GM23338 (cell line): ENCODE measurements at regions not wholly inside any gene's neighbourhood (a gene's known extent, or its start where the extent isn't known, plus 50 kb on each side); places are given as distances from the start of the nearest gene placed in this dataset.

Experiments
- ATAC-seq: fragments of 200-7000 bp; cut with Tn5 transposase; 3 replicates; pipeline ENCODE4 v1.9.1; 2020
- DNase-seq: peaks from one replicate; pipeline ENCODE4 v3.0.0-alpha.2; 2015; ENCODE audit warnings: low spot score
- H2AFZ ChIP-seq: fragments of 200-600 bp; sonication (generic); 2 replicates; pipeline ENCODE4 v1.8.0; 2016; ENCODE audit warnings: antibody characterized with exemption, mild to moderate bottlenecking, moderate library complexity
- H3F3A ChIP-seq: fragments of 200-600 bp; sonication (generic); replicated peaks from 2 replicates; pipeline ENCODE4 v1.8.0; 2017; ENCODE audit warnings: antibody characterized with exemption, mixed run types, low read depth
- H3K27ac ChIP-seq: fragments of 200-600 bp; sonication (generic); 2 replicates; pipeline ENCODE4 v1.6.1; 2016; ENCODE audit warnings: low read depth
- H3K27me3 ChIP-seq: fragments of 200-600 bp; sonication (generic); 2 replicates; pipeline ENCODE4 v1.8.0; 2016; ENCODE audit warnings: mild to moderate bottlenecking, mixed run types, moderate library complexity; ENCODE audit not compliant: insufficient read depth
- H3K36me3 ChIP-seq: fragments of 200-600 bp; sonication (generic); 2 replicates; pipeline ENCODE4 v1.8.0; 2016; ENCODE audit warnings: mild to moderate bottlenecking; ENCODE audit not compliant: insufficient read depth
- H3K4me1 ChIP-seq: fragments of 200-600 bp; sonication (generic); 2 replicates; pipeline ENCODE4 v1.8.0; 2016; ENCODE audit warnings: mild to moderate bottlenecking, moderate library complexity; ENCODE audit not compliant: insufficient read depth
- H3K4me2 ChIP-seq: fragments of 200-600 bp; sonication (generic); 2 replicates; pipeline ENCODE4 v1.7.1; 2017; ENCODE audit warnings: mixed run types
- H3K4me3 ChIP-seq: fragments of 200-600 bp; sonication (generic); 2 replicates; pipeline ENCODE4 v1.6.1; 2016; ENCODE audit warnings: mixed run types
- H3K79me2 ChIP-seq: fragments of 200-600 bp; sonication (generic); replicated peaks from 2 replicates; pipeline ENCODE4 v1.8.0; 2017; ENCODE audit warnings: mild to moderate bottlenecking; ENCODE audit not compliant: insufficient read depth
- H3K9me2 ChIP-seq: fragments of 200-600 bp; sonication (generic); 2 replicates; pipeline ENCODE4 v1.8.0; 2017; ENCODE audit not compliant: insufficient read depth
- H4K20me1 ChIP-seq: fragments of 200-600 bp; sonication (generic); replicated peaks from 2 replicates; pipeline ENCODE4 v1.8.0; 2017; ENCODE audit warnings: mild to moderate bottlenecking; ENCODE audit not compliant: insufficient read depth
- H3K27ac Mint-ChIP-seq: 2 replicates; pipeline ENCODE4 v1.8.0; 2020; ENCODE audit warnings: inconsistent platforms, mild to moderate bottlenecking, moderate library complexity, mixed read lengths
- H3K27me3 Mint-ChIP-seq: 3 replicates; pipeline ENCODE4 v1.8.0; 2022; ENCODE audit warnings: low read depth, mild to moderate bottlenecking, moderate library complexity, mixed read lengths, inconsistent platforms; ENCODE audit not compliant: insufficient read depth, poor library complexity
- H3K36me3 Mint-ChIP-seq: 3 replicates; pipeline ENCODE4 v1.8.0; 2021; ENCODE audit warnings: low read depth, mild to moderate bottlenecking, inconsistent platforms, moderate library complexity, mixed read lengths
- H3K4me1 Mint-ChIP-seq: 3 replicates; pipeline ENCODE4 v1.8.0; 2020; ENCODE audit warnings: mild to moderate bottlenecking, inconsistent platforms, mixed read lengths
- H3K4me3 Mint-ChIP-seq: 3 replicates; pipeline ENCODE4 v1.8.0; 2021; ENCODE audit warnings: moderate library complexity, mild to moderate bottlenecking, inconsistent platforms, mixed read lengths
- H3K9me3 Mint-ChIP-seq: 3 replicates; pipeline ENCODE4 v1.8.0; 2020; ENCODE audit warnings: moderate library complexity, mild to moderate bottlenecking, inconsistent platforms, mixed read lengths
- CREB1 ChIP-seq: fragments of 250-450 bp; sonication (Bioruptor Pico); IDR thresholded peaks from 2 replicates; pipeline ENCODE4 v1.5.0; 2020; ENCODE audit warnings: low read depth, mild to moderate bottlenecking, moderate library complexity
- CTCF ChIP-seq, 2 experiments: fragments of 200-600 bp in 1 of 2; sonication (generic) in 1 of 2; conservative IDR thresholded peaks; 2 replicates each; pipeline versions ENCODE4 v1.5.1 to v1.6.1; 2016 to 2017; ENCODE audit warnings: antibody characterized with exemption in 2 of 2, low read depth in 2 of 2, mild to moderate bottlenecking in 2 of 2, moderate library complexity in 1 of 2
- ETS1 ChIP-seq: IDR thresholded peaks from 2 replicates; pipeline ENCODE4 v1.6.1; 2016; ENCODE audit warnings: antibody characterized with exemption
- EZH2 ChIP-seq: fragments of 200-600 bp; sonication (generic); IDR thresholded peaks from one replicate; pipeline ENCODE4 v1.8.0; 2017; ENCODE audit warnings: antibody characterized with exemption, mild to moderate bottlenecking, low read depth; ENCODE audit not compliant: unreplicated experiment
- EZH2phosphoT487 ChIP-seq: fragments of 200-600 bp; sonication (generic); IDR thresholded peaks from one replicate; pipeline ENCODE4 v1.8.1; 2018; ENCODE audit warnings: antibody characterized with exemption; ENCODE audit not compliant: unreplicated experiment
- JUNB ChIP-seq: IDR thresholded peaks from one replicate; pipeline ENCODE4 v1.6.1; 2016; ENCODE audit warnings: antibody characterized with exemption; ENCODE audit not compliant: unreplicated experiment
- NANOG ChIP-seq: IDR thresholded peaks from 2 replicates; pipeline ENCODE4 v1.6.1; 2016; ENCODE audit warnings: antibody characterized with exemption, borderline replicate concordance
- STAT1 ChIP-seq: IDR thresholded peaks from one replicate; pipeline ENCODE4 v1.6.1; 2016; ENCODE audit warnings: antibody characterized with exemption; ENCODE audit not compliant: unreplicated experiment
- ZNF114 ChIP-seq: fragments of 250-450 bp; sonication (Bioruptor Pico); IDR thresholded peaks from 2 replicates; pipeline ENCODE4 v1.5.0; 2020; ENCODE audit warnings: mild to moderate bottlenecking, moderate library complexity
- ZNF331 ChIP-seq: fragments of 250-450 bp; sonication (Bioruptor Pico); IDR thresholded peaks from 2 replicates; pipeline ENCODE4 v1.5.0; 2020; ENCODE audit warnings: low read depth, mild to moderate bottlenecking, moderate library complexity
- TF ChIP-seq, protein P1 (sequence below): fragments of 250-450 bp; sonication (Bioruptor Pico); IDR thresholded peaks from 2 replicates; pipeline ENCODE4 v1.5.0; 2020; ENCODE audit warnings: mild to moderate bottlenecking, moderate library complexity
- TF ChIP-seq, protein P2 (sequence below): IDR thresholded peaks from one replicate; pipeline ENCODE4 v1.6.1; 2018; ENCODE audit warnings: antibody characterized with exemption; ENCODE audit not compliant: unreplicated experiment

DNA sequence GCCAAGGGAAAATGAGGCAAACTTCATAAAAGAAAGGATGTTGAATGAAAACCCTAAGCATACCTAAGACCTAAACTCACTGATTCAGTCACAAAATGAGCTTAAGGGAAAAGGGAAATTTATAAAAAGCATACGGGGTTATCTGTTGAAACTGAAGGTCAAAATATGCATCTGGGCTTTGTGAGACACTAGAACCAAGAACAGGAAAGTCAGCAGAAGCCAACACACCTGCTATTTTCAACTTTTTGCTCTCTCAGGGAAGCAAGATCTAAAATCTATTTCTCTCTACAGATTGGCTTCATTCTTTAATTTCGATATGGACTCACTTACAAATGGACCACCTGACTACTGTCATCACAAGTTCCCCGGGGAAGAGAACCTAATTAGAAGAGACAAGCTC is 338.6 kb upstream of the NECTIN3 start:
- peaks cover 8% of the 10 kb centered on the region; the same call in 2 of the 3 replicates for H3K36me3 Mint-ChIP-seq
- DNase-seq (no peak), ATAC-seq (no peak)
- Histone ChIP-seq H3K27me3 (no peaks in the 10 kb centered on the region), H3K4me3 (no peak overlapping the region), H3K9me2 (no peaks in the 10 kb centered on the region), H3K79me2 (no peaks in the 10 kb centered on the region), H3K27ac (no peak overlapping the region), H3K4me1 (no peaks in the 10 kb centered on the region), H3F3A (no peaks in the 10 kb centered on the region), H3K4me2 (no peak overlapping the region), H3K36me3 (no peaks in the 10 kb centered on the region), H2AFZ (peak overlapping the region; percentile 34; the same call in 1 of the 2 replicates), H4K20me1 (no peaks in the 10 kb centered on the region)
- no peak overlapping the region for H3K27ac Mint-ChIP-seq
- H3K4me3 Mint-ChIP-seq: no peak overlapping the region
- TF ChIP-seq ETS1 (no peak), CTCF (conservative IDR thresholded peaks at IDR 0.05; ENCODE audit: low read depth in 2 of 2) (no peak), STAT1 (no peak), NANOG (no peak), EZH2phosphoT487 (no peak), EZH2 (no peak), ZNF114 (CRISPR knock-in tag) (no peak), JUNB (no peak), ZNF331 (CRISPR knock-in tag) (no peak), CREB1 (CRISPR knock-in tag) (no peak)
- TF ChIP-seq, protein P1, sequence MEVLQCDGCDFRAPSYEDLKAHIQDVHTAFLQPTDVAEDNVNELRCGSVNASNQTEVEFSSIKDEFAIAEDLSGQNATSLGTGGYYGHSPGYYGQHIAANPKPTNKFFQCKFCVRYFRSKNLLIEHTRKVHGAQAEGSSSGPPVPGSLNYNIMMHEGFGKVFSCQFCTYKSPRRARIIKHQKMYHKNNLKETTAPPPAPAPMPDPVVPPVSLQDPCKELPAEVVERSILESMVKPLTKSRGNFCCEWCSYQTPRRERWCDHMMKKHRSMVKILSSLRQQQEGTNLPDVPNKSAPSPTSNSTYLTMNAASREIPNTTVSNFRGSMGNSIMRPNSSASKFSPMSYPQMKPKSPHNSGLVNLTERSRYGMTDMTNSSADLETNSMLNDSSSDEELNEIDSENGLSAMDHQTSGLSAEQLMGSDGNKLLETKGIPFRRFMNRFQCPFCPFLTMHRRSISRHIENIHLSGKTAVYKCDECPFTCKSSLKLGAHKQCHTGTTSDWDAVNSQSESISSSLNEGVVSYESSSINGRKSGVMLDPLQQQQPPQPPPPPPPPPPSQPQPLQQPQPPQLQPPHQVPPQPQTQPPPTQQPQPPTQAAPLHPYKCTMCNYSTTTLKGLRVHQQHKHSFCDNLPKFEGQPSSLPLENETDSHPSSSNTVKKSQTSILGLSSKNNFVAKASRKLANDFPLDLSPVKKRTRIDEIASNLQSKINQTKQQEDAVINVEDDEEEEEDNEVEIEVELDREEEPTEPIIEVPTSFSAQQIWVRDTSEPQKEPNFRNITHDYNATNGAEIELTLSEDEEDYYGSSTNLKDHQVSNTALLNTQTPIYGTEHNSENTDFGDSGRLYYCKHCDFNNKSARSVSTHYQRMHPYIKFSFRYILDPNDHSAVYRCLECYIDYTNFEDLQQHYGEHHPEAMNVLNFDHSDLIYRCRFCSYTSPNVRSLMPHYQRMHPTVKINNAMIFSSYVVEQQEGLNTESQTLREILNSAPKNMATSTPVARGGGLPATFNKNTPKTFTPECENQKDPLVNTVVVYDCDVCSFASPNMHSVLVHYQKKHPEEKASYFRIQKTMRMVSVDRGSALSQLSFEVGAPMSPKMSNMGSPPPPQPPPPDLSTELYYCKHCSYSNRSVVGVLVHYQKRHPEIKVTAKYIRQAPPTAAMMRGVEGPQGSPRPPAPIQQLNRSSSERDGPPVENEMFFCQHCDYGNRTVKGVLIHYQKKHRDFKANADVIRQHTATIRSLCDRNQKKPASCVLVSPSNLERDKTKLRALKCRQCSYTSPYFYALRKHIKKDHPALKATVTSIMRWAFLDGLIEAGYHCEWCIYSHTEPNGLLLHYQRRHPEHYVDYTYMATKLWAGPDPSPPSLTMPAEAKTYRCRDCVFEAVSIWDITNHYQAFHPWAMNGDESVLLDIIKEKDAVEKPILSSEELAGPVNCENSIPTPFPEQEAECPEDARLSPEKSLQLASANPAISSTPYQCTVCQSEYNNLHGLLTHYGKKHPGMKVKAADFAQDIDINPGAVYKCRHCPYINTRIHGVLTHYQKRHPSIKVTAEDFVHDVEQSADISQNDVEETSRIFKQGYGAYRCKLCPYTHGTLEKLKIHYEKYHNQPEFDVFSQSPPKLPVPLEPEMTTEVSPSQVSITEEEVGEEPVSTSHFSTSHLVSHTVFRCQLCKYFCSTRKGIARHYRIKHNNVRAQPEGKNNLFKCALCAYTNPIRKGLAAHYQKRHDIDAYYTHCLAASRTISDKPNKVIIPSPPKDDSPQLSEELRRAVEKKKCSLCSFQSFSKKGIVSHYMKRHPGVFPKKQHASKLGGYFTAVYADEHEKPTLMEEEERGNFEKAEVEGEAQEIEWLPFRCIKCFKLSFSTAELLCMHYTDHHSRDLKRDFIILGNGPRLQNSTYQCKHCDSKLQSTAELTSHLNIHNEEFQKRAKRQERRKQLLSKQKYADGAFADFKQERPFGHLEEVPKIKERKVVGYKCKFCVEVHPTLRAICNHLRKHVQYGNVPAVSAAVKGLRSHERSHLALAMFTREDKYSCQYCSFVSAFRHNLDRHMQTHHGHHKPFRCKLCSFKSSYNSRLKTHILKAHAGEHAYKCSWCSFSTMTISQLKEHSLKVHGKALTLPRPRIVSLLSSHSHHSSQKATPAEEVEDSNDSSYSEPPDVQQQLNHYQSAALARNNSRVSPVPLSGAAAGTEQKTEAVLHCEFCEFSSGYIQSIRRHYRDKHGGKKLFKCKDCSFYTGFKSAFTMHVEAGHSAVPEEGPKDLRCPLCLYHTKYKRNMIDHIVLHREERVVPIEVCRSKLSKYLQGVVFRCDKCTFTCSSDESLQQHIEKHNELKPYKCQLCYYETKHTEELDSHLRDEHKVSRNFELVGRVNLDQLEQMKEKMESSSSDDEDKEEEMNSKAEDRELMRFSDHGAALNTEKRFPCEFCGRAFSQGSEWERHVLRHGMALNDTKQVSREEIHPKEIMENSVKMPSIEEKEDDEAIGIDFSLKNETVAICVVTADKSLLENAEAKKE (CRISPR knock-in tag): no peak
- TF ChIP-seq, protein P2, sequence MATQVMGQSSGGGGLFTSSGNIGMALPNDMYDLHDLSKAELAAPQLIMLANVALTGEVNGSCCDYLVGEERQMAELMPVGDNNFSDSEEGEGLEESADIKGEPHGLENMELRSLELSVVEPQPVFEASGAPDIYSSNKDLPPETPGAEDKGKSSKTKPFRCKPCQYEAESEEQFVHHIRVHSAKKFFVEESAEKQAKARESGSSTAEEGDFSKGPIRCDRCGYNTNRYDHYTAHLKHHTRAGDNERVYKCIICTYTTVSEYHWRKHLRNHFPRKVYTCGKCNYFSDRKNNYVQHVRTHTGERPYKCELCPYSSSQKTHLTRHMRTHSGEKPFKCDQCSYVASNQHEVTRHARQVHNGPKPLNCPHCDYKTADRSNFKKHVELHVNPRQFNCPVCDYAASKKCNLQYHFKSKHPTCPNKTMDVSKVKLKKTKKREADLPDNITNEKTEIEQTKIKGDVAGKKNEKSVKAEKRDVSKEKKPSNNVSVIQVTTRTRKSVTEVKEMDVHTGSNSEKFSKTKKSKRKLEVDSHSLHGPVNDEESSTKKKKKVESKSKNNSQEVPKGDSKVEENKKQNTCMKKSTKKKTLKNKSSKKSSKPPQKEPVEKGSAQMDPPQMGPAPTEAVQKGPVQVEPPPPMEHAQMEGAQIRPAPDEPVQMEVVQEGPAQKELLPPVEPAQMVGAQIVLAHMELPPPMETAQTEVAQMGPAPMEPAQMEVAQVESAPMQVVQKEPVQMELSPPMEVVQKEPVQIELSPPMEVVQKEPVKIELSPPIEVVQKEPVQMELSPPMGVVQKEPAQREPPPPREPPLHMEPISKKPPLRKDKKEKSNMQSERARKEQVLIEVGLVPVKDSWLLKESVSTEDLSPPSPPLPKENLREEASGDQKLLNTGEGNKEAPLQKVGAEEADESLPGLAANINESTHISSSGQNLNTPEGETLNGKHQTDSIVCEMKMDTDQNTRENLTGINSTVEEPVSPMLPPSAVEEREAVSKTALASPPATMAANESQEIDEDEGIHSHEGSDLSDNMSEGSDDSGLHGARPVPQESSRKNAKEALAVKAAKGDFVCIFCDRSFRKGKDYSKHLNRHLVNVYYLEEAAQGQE: no peak
- H3K4me1 Mint-ChIP-seq: peaks cover 5% of the 10 kb centered on the region; the same call in 2 of the 3 replicates
- no peaks in the 10 kb centered on the region for H3K27me3 Mint-ChIP-seq
- no peaks in the 10 kb centered on the region for H3K9me3 Mint-ChIP-seq
